Right renal cortex interstitium (tissue), 3 donors: ENCODE measurements at regions not wholly inside any gene's neighbourhood (a gene's known extent, or its start where the extent isn't known, plus 50 kb on each side); places are given as distances from the start of the nearest gene placed in this dataset.

Source experiments
- DNase-seq, 3 donors: peaks; one replicate each; pipeline ENCODE4 v3.0.0-alpha.2; 2013; ENCODE audit warnings: low read depth in 3 of 3, low spot score in 2 of 3

GRCh38 chr4:57291911-57292310 is 181.7 kb upstream of the IGFBP7 start:
- no peak for DNase-seq

GRCh38 chr4:57287687-57288604 is 177.8 kb upstream of the IGFBP7 start:
- DNase-seq, result no peak

- DNase-seq, result no peak
These were observed 172.7 kb upstream of the IGFBP7 start for GRCh38 chr4:57282933-57283310.

GRCh38 chr4:57280481-57280880 is 170.3 kb upstream of the IGFBP7 start:
- DNase-seq, result no peak

GRCh38 chr4:57278780-57279179 is 168.6 kb upstream of the IGFBP7 start:
- DNase-seq, result no peak

GRCh38 chr4:57274082-57274481 is 163.9 kb upstream of the IGFBP7 start:
- DNase-seq, result no peak

GRCh38 chr4:57270346-57270745 is 160.2 kb upstream of the IGFBP7 start:
- DNase-seq, result no peak

- no peak for DNase-seq
These were observed 155.8 kb upstream of the IGFBP7 start for GRCh38 chr4:57265831-57266582.

- DNase-seq, result no peak
These were observed 144.6 kb upstream of the IGFBP7 start for GRCh38 chr4:57254754-57255153.

GRCh38 chr4:57249083-57249482 is 138.9 kb upstream of the IGFBP7 start:
- no peak for DNase-seq

GRCh38 chr4:57243076-57243475 is 132.9 kb upstream of the IGFBP7 start:
- no peak for DNase-seq

GRCh38 chr4:57234252-57234775 is 124.1 kb upstream of the IGFBP7 start:
- DNase-seq, result no peak

- no peak for DNase-seq
These were observed 123.2 kb upstream of the IGFBP7 start for GRCh38 chr4:57233386-57233785.

- no peak for DNase-seq
These were observed 121.6 kb upstream of the IGFBP7 start for GRCh38 chr4:57231781-57232180.

- no peak for DNase-seq
These were observed 110.5 kb upstream of the IGFBP7 start for GRCh38 chr4:57220734-57221133.

- DNase-seq, result no peak
These were observed 110.0 kb upstream of the IGFBP7 start for GRCh38 chr4:57220172-57220571.

- DNase-seq, result no peak
These were observed 109.2 kb upstream of the IGFBP7 start for GRCh38 chr4:57219431-57219830.

- no peak for DNase-seq
These were observed 104.6 kb upstream of the IGFBP7 start for GRCh38 chr4:57214654-57215411.

GRCh38 chr4:57211131-57211530 is 100.9 kb upstream of the IGFBP7 start:
- DNase-seq, result no peak

- DNase-seq, result no peak
These were observed 96.0 kb upstream of the IGFBP7 start for GRCh38 chr4:57206172-57206571.

GRCh38 chr4:57205580-57205979 is 95.4 kb upstream of the IGFBP7 start:
- DNase-seq, result no peak
